B cell (primary cell): ENCODE measurements at regions not wholly inside any gene's neighbourhood (a gene's known extent, or its start where the extent isn't known, plus 50 kb on each side); places are given as distances from the start of the nearest gene placed in this dataset.

Experiments
- ATAC-seq: fragments of 200-7000 bp; cut with Tn5 transposase; one replicate; pipeline ENCODE4 v1.10.0; 2021; ENCODE audit warnings: low read depth, mild to moderate bottlenecking, moderate number of reproducible peaks, moderate library complexity
- CTCF ChIA-PET: fragments of 350-600 bp; sonication (Branson Sonifier 250); formaldehyde crosslinking; loops from one replicate; lab custom pipeline; 2021; ENCODE audit warnings: antibody characterized with exemption, inconsistent platforms; lab: Charles Lee
- POLR2A ChIA-PET: fragments of 350-600 bp; sonication (Branson Sonifier 250); formaldehyde crosslinking; loops from one replicate; lab custom pipeline; 2021; ENCODE audit warnings: antibody characterized with exemption; lab: Charles Lee
- DNase-seq: peaks from one replicate; pipeline ENCODE4 v3.0.0; 2013
- H2AFZ ChIP-seq: 2 replicates; pipeline ENCODE4 v1.6.1; 2012; ENCODE audit warnings: mild to moderate bottlenecking, low read depth, low read length; ENCODE audit not compliant: insufficient read depth, poor library complexity, severe bottlenecking
- H3K27ac ChIP-seq, 2 donors: 1 replicate in 1 of 2; 2 replicates in 1 of 2; pipeline ENCODE4 v1.5.1; 2012 to 2013; ENCODE audit warnings: low read length in 2 of 2, mild to moderate bottlenecking in 2 of 2, moderate library complexity in 1 of 2
- H3K27me3 ChIP-seq, 4 experiments: fragments of 200-600 bp in 1 of 4; sonication (generic) in 1 of 4; replicated peaks in 1 of 4; 1 replicate in 2 of 4; 2 replicates in 2 of 4; pipeline versions ENCODE4 v1.6.1 to v1.7.0; 2013 to 2016; ENCODE audit warnings: low read length in 3 of 4, mild to moderate bottlenecking in 2 of 4, mixed read lengths in 1 of 4, moderate library complexity in 1 of 4; ENCODE audit not compliant: insufficient read depth in 4 of 4, control insufficient read depth in 3 of 4; ENCODE audit errors: control extremely low read depth in 1 of 4
- H3K36me3 ChIP-seq, 2 experiments: replicated peaks in 1 of 2; 1 replicate in 1 of 2; 2 replicates in 1 of 2; pipeline versions ENCODE4 v1.6.1 to v1.7.1; 2013; ENCODE audit warnings: low read length in 1 of 2; ENCODE audit not compliant: insufficient read depth in 2 of 2, control insufficient read depth in 1 of 2; ENCODE audit errors: control extremely low read depth in 1 of 2, extremely low read depth in 1 of 2
- H3K4me1 ChIP-seq, 2 donors: fragments of 200-600 bp in 1 of 2; sonication (generic) in 1 of 2; 1 replicate in 1 of 2; 2 replicates in 1 of 2; pipeline versions ENCODE4 v1.5.1 to v1.6.1; 2013 to 2017; ENCODE audit warnings: low read length in 2 of 2; ENCODE audit not compliant: control insufficient read depth in 2 of 2, insufficient read depth in 2 of 2
- H3K4me2 ChIP-seq: replicated peaks from 2 replicates; pipeline ENCODE3; 2012; ENCODE audit warnings: mild to moderate bottlenecking, low read depth, low read length; ENCODE audit not compliant: poor library complexity, severe bottlenecking
- H3K4me3 ChIP-seq, 5 experiments: fragments of 200-600 bp in 1 of 5; sonication (generic) in 1 of 5; 1 replicate in 3 of 5; 2 replicates in 2 of 5; pipeline versions ENCODE4 v1.5.1 to v1.7.0; 2011 to 2016; ENCODE audit warnings: low read length in 4 of 5, mild to moderate bottlenecking in 4 of 5, low read depth in 2 of 5, control low read depth in 1 of 5, moderate library complexity in 1 of 5; ENCODE audit not compliant: insufficient read depth in 1 of 5; ENCODE audit errors: control extremely low read depth in 1 of 5, extremely low read depth in 1 of 5
- H3K79me2 ChIP-seq: fragments of 200-600 bp; sonication (generic); one replicate; pipeline ENCODE4 v1.6.0; 2016; ENCODE audit warnings: low read length; ENCODE audit not compliant: control insufficient read depth, insufficient read depth
- H3K9ac ChIP-seq: fragments of 200-600 bp; sonication (generic); 2 replicates; pipeline ENCODE4 v1.6.1; 2017; ENCODE audit warnings: mild to moderate bottlenecking, low read length, moderate library complexity
- H3K9me3 ChIP-seq, 3 donors: one replicate each; pipeline versions ENCODE4 v1.6.1 to v1.7.1; 2013; ENCODE audit warnings: low read length in 2 of 3; ENCODE audit not compliant: control insufficient read depth in 2 of 3, insufficient read depth in 1 of 3; ENCODE audit errors: control extremely low read depth in 1 of 3
- H4K20me1 ChIP-seq: 2 replicates; pipeline ENCODE4 v1.6.0; 2012; ENCODE audit warnings: mild to moderate bottlenecking, low read length; ENCODE audit not compliant: insufficient read depth, control insufficient read depth, poor library complexity, severe bottlenecking
- H3K27ac Mint-ChIP-seq: one replicate; pipeline ENCODE4 v1.8.0; 2021; ENCODE audit warnings: mixed read lengths
- H3K27me3 Mint-ChIP-seq: one replicate; pipeline ENCODE4 v1.8.0; 2021; ENCODE audit warnings: mixed read lengths
- H3K4me1 Mint-ChIP-seq: one replicate; pipeline ENCODE4 v1.8.0; 2021; ENCODE audit warnings: mixed read lengths
- H3K4me3 Mint-ChIP-seq: one replicate; pipeline ENCODE4 v1.8.0; 2021; ENCODE audit warnings: mixed read lengths
- H3K9me3 Mint-ChIP-seq: one replicate; pipeline ENCODE4 v1.8.0; 2022; ENCODE audit warnings: mixed read lengths; ENCODE audit not compliant: insufficient read depth
- CTCF ChIP-seq: fragments of 200-600 bp; IDR thresholded peaks from one replicate; pipeline ENCODE4 v1.8.0; 2022; ENCODE audit warnings: antibody characterized with exemption, mild to moderate bottlenecking
- EZH2 ChIP-seq: IDR thresholded peaks from 2 replicates; pipeline ENCODE4 v1.6.1; 2012; ENCODE audit warnings: borderline replicate concordance, low read depth, mild to moderate bottlenecking, moderate library complexity, low read length; ENCODE audit not compliant: insufficient read depth, poor library complexity, severe bottlenecking
- WGBS: methylation state at CpG from one replicate; pipeline ENCODE4 v1.1.5; 2013; ENCODE audit warnings: missing lambda C conversion rate; ENCODE audit not compliant: insufficient coverage; 5-methylcytosine and 5-hydroxymethylcytosine counted together
- intact Hi-C: fragments of 100-400 bp; cut with micrococcal nuclease; formaldehyde crosslinking; loops from one replicate; pipeline ENCODE4 v1.10.0; 2022

GRCh38 chr1:96515430-96515829 is 206.2 kb upstream of the PTBP2 start:
- 67% methylated on average over 1 of the region's 3 CpGs for WGBS
- Mint-ChIP-seq H3K9me3 (no peaks in the 10 kb centered on the region), H3K27ac (no peak overlapping the region), H3K4me3 (no peak overlapping the region), H3K4me1 (no peaks in the 10 kb centered on the region), H3K27me3 (no peaks in the 10 kb centered on the region)
- Histone ChIP-seq H3K9me3 (no peaks in the 10 kb centered on the region), H3K27me3 (no peaks in the 10 kb centered on the region), H3K4me3 (no peak overlapping the region), H3K27ac (no peak overlapping the region), H2AFZ (no peak overlapping the region), H3K4me1 (no peaks in the 10 kb centered on the region), H3K36me3 (no peaks in the 10 kb centered on the region), H4K20me1 (no peaks in the 10 kb centered on the region), H3K9ac (no peak overlapping the region), H3K79me2 (no peaks in the 10 kb centered on the region), H3K4me2 (no peak overlapping the region)
- ATAC-seq = no peak
- no peak for TF ChIP-seq CTCF
- TF ChIP-seq EZH2 = no peak
- CTCF ChIA-PET = no interaction called here
- POLR2A ChIA-PET = no interaction called here
- intact Hi-C loops = no loop called here
- no peak for DNase-seq

GRCh38 chr1:96515925-96516324 is 205.7 kb upstream of the PTBP2 start:
- H3K27ac Mint-ChIP-seq = no peak overlapping the region
- no CpG with 5 or more reads among the region's 1 CpG for WGBS
- Histone ChIP-seq H3K4me1 (no peaks in the 10 kb centered on the region), H3K4me3 (no peak overlapping the region), H2AFZ (no peak overlapping the region), H3K79me2 (no peaks in the 10 kb centered on the region), H3K27me3 (no peaks in the 10 kb centered on the region), H3K27ac (no peak overlapping the region), H3K9ac (no peak overlapping the region), H3K36me3 (no peaks in the 10 kb centered on the region), H3K9me3 (no peaks in the 10 kb centered on the region), H4K20me1 (no peaks in the 10 kb centered on the region), H3K4me2 (no peak overlapping the region)
- DNase-seq = no peak
- ChIA-PET POLR2A (no interaction called here), CTCF (no interaction called here)
- no peak for ATAC-seq
- no peaks in the 10 kb centered on the region for H3K4me1 Mint-ChIP-seq
- intact Hi-C loops = no loop called here
- H3K9me3 Mint-ChIP-seq = no peaks in the 10 kb centered on the region
- no peaks in the 10 kb centered on the region for H3K27me3 Mint-ChIP-seq
- no peak for TF ChIP-seq EZH2
- TF ChIP-seq CTCF = no peak
- no peak overlapping the region for H3K4me3 Mint-ChIP-seq
